H9 (cell line): ENCODE measurements at regions not wholly inside any gene's neighbourhood (a gene's known extent, or its start where the extent isn't known, plus 50 kb on each side); places are given as distances from the start of the nearest gene placed in this dataset.

Source experiments
- DNase-seq: peaks from one replicate; pipeline ENCODE4 v3.0.0-alpha.2; 2017
- H2AFZ ChIP-seq: one replicate; pipeline ENCODE4 v1.6.1; 2013; ENCODE audit warnings: mild to moderate bottlenecking, low read length, control low read depth, moderate library complexity
- H2AK5ac ChIP-seq: 2 replicates; pipeline ENCODE4 v1.6.1; 2013; ENCODE audit warnings: low read length, control low read depth, mixed read lengths; ENCODE audit not compliant: insufficient read length
- H2BK120ac ChIP-seq: one replicate; pipeline ENCODE4 v1.6.1; 2013; ENCODE audit warnings: low read depth, mild to moderate bottlenecking, low read length, control low read depth, inconsistent platforms; ENCODE audit not compliant: poor library complexity, severe bottlenecking
- H2BK12ac ChIP-seq: 2 replicates; pipeline ENCODE4 v1.6.1; 2013; ENCODE audit warnings: low read length, control low read depth, mixed read lengths, low read depth; ENCODE audit not compliant: insufficient read length
- H2BK15ac ChIP-seq: 2 replicates; pipeline ENCODE4 v1.6.1; 2013; ENCODE audit warnings: low read depth, low read length, control low read depth
- H2BK20ac ChIP-seq: one replicate; pipeline ENCODE4 v1.6.1; 2013; ENCODE audit warnings: low read depth, mild to moderate bottlenecking, low read length, control low read depth, inconsistent platforms; ENCODE audit not compliant: poor library complexity, severe bottlenecking
- H2BK5ac ChIP-seq: 2 replicates; pipeline ENCODE4 v1.6.1; 2013; ENCODE audit warnings: low read length, control low read depth, mixed read lengths; ENCODE audit not compliant: insufficient read length
- H3K14ac ChIP-seq: 2 replicates; pipeline ENCODE4 v1.6.1; 2013; ENCODE audit warnings: low read length, control low read depth; ENCODE audit not compliant: insufficient read depth
- H3K18ac ChIP-seq: 2 replicates; pipeline ENCODE4 v1.6.1; 2013; ENCODE audit warnings: low read depth, mild to moderate bottlenecking, mixed read lengths, low read length, control low read depth; ENCODE audit not compliant: insufficient read length
- H3K23ac ChIP-seq: 2 replicates; pipeline ENCODE4 v1.6.1; 2013; ENCODE audit warnings: low read length, control low read depth, mixed read lengths, low read depth; ENCODE audit not compliant: insufficient read length
- H3K23me2 ChIP-seq: 2 replicates; pipeline ENCODE4 v1.6.1; 2013; ENCODE audit warnings: low read depth, mild to moderate bottlenecking, mixed read lengths, low read length, control low read depth; ENCODE audit not compliant: insufficient read length, poor library complexity, severe bottlenecking
- H3K27ac ChIP-seq: 2 replicates; pipeline ENCODE4 v1.5.1; 2013; ENCODE audit warnings: low read length, control low read depth, mixed read lengths, low read depth; ENCODE audit not compliant: insufficient read length
- H3K27me3 ChIP-seq: 2 replicates; pipeline ENCODE4 v1.6.1; 2013; ENCODE audit warnings: low read length, control low read depth, inconsistent platforms; ENCODE audit not compliant: insufficient read depth
- H3K4ac ChIP-seq: 2 replicates; pipeline ENCODE4 v1.6.1; 2013; ENCODE audit warnings: low read depth, mild to moderate bottlenecking, control low read depth, inconsistent platforms, low read length, moderate library complexity
- H3K4me1 ChIP-seq: 2 replicates; pipeline ENCODE4 v1.6.1; 2013; ENCODE audit warnings: low read length, control low read depth, inconsistent platforms; ENCODE audit not compliant: insufficient read depth
- H3K4me2 ChIP-seq: 2 replicates; pipeline ENCODE4 v1.6.1; 2013; ENCODE audit warnings: low read length, control low read depth, mixed read lengths; ENCODE audit not compliant: insufficient read length, insufficient read depth
- H3K56ac ChIP-seq: 2 replicates; pipeline ENCODE4 v1.6.1; 2013; ENCODE audit warnings: low read depth, mild to moderate bottlenecking, mixed read lengths, low read length, control low read depth; ENCODE audit not compliant: insufficient read length
- H3K79me1 ChIP-seq: 2 replicates; pipeline ENCODE4 v1.6.1; 2013; ENCODE audit warnings: low read depth, mild to moderate bottlenecking, moderate library complexity, low read length, control low read depth, inconsistent platforms; ENCODE audit not compliant: insufficient read depth, poor library complexity, severe bottlenecking
- H3K79me2 ChIP-seq: 2 replicates; pipeline ENCODE4 v1.6.1; 2013; ENCODE audit warnings: low read length, control low read depth, inconsistent platforms; ENCODE audit not compliant: insufficient read depth
- H3K9ac ChIP-seq: 2 replicates; pipeline ENCODE4 v1.6.1; 2013; ENCODE audit warnings: low read length, control low read depth, mixed read lengths; ENCODE audit not compliant: insufficient read length; ENCODE audit errors: extremely low read depth
- H3K9me3 ChIP-seq: one replicate; pipeline ENCODE4 v1.6.1; 2013; ENCODE audit warnings: low read depth, low read length, inconsistent platforms; ENCODE audit not compliant: control insufficient read depth
- H3T11ph ChIP-seq: one replicate; pipeline ENCODE4 v1.6.1; 2013; ENCODE audit warnings: mild to moderate bottlenecking, low read length, control low read depth, inconsistent platforms
- H4K20me1 ChIP-seq: one replicate; pipeline ENCODE4 v1.6.1; 2013; ENCODE audit not compliant: control insufficient read depth, insufficient read length, insufficient read depth
- H4K5ac ChIP-seq: 2 replicates; pipeline ENCODE4 v1.6.1; 2013; ENCODE audit warnings: low read depth, mild to moderate bottlenecking, mixed read lengths, low read length, control low read depth; ENCODE audit not compliant: insufficient read length
- H4K8ac ChIP-seq: replicated peaks from 2 replicates; pipeline ENCODE4 v1.6.1; 2013; ENCODE audit warnings: low read length, control low read depth, mixed read lengths, low read depth; ENCODE audit not compliant: insufficient read length
- H4K91ac ChIP-seq: 2 replicates; pipeline ENCODE4 v1.6.1; 2013; ENCODE audit warnings: low read depth, mild to moderate bottlenecking, moderate library complexity, mixed read lengths, low read length, control low read depth; ENCODE audit not compliant: insufficient read length
- H3K27ac Mint-ChIP-seq, 3 experiments: 2 replicates in 2 of 3; 3 replicates in 1 of 3; pipeline ENCODE4 v1.8.0; 2020 to 2021; ENCODE audit warnings: mixed read lengths in 3 of 3, mild to moderate bottlenecking in 1 of 3, moderate library complexity in 1 of 3
- H3K27me3 Mint-ChIP-seq: 2 replicates; pipeline ENCODE4 v1.8.0; 2021; ENCODE audit warnings: low read depth, mild to moderate bottlenecking, moderate library complexity, mixed read lengths
- H3K36me3 Mint-ChIP-seq, 3 experiments: 2 replicates in 2 of 3; 3 replicates in 1 of 3; pipeline ENCODE4 v1.8.0; 2020 to 2021; ENCODE audit warnings: low read depth in 3 of 3, mixed read lengths in 3 of 3; ENCODE audit not compliant: insufficient read depth in 1 of 3
- H3K4me1 Mint-ChIP-seq, 2 experiments: 2 replicates each; pipeline ENCODE4 v1.8.0; 2020; ENCODE audit warnings: mixed read lengths in 2 of 2
- H3K4me3 Mint-ChIP-seq, 2 experiments: 2 replicates in 1 of 2; 3 replicates in 1 of 2; pipeline ENCODE4 v1.8.0; 2020 to 2021; ENCODE audit warnings: mild to moderate bottlenecking in 2 of 2, mixed read lengths in 2 of 2, moderate library complexity in 1 of 2
- H3K9me3 Mint-ChIP-seq, 2 experiments: 2 replicates in 1 of 2; 3 replicates in 1 of 2; pipeline ENCODE4 v1.8.0; 2020; ENCODE audit warnings: mild to moderate bottlenecking in 2 of 2, mixed read lengths in 2 of 2, moderate library complexity in 1 of 2
- WGBS: extraction: QIAGEN DNeasy Blood & Tissue Kit; methylation state at CpG from one replicate; pipeline ENCODE4 v1.1.7; 2013; ENCODE audit warnings: missing lambda C conversion rate, low lambda C conversion rate, mixed read lengths; ENCODE audit not compliant: insufficient read length; ENCODE audit errors: extremely low coverage; 5-methylcytosine and 5-hydroxymethylcytosine counted together
- TF ChIP-seq, protein P1 (sequence below): fragments of 200-600 bp; sonication (generic); conservative IDR thresholded peaks from 3 replicates; pipeline ENCODE4 v1.8.0; 2021; ENCODE audit warnings: antibody characterized with exemption, mild to moderate bottlenecking

DNA sequence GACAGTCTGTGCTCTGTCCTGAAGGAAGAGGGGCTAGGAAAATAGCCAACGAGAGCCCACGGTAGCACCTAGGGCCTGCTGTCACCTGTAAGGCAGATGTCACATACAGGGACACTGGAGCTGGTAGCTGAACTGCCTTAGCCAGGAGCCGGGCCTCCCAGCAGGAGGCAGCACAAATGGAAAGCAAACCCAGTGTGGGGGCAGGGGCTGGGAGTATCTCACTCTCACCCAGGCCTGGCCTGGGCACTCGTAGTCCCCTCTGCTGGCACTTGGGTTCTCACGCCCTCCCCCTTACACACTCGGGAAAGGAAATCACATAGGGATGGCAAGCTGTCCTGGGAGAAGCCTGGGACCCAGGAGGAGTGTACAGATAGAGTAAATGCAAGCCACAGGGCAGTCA is 173.1 kb upstream of the CHRNA7 start:
- no peaks in the 10 kb centered on the region for H3K27me3 Mint-ChIP-seq
- Histone ChIP-seq H3T11ph (no peak overlapping the region), H4K91ac (no peak overlapping the region), H2BK12ac (no peak overlapping the region), H2AFZ (no peak overlapping the region), H3K4me1 (no peaks in the 10 kb centered on the region; the same call in 1 of the 2 replicates), H3K14ac (no peak overlapping the region; the same call in 1 of the 2 replicates), H3K23me2 (no peaks in the 10 kb centered on the region), H4K20me1 (no peaks in the 10 kb centered on the region), H2BK5ac (no peak overlapping the region), H2AK5ac (no peak overlapping the region), H2BK20ac (no peak overlapping the region), H3K56ac (no peak overlapping the region), H3K27ac (no peak overlapping the region), H4K5ac (no peak overlapping the region), H3K9ac (no peak overlapping the region), H3K79me2 (no peaks in the 10 kb centered on the region), H3K18ac (no peak overlapping the region), H3K79me1 (peaks cover 2% of the 10 kb centered on the region), H3K23ac (no peak overlapping the region), H3K4me2 (no peak overlapping the region), H2BK120ac (no peak overlapping the region), H3K9me3 (no peaks in the 10 kb centered on the region), H2BK15ac (no peak overlapping the region; the same call in 1 of the 2 replicates), H4K8ac (no peak overlapping the region), H3K27me3 (no peaks in the 10 kb centered on the region), H3K4ac (no peak overlapping the region)
- no peak overlapping the region for H3K4me3 Mint-ChIP-seq
- H3K27ac Mint-ChIP-seq = no peak overlapping the region
- DNase-seq = peak; percentile 47
- H3K9me3 Mint-ChIP-seq = peaks cover under 1 to 3% of the 10 kb centered on the region in 2 experiments; a peak in 3 of 5 replicates
- H3K36me3 Mint-ChIP-seq = peaks cover 0 to 6% (median under 1%) of the 10 kb centered on the region in 3 experiments; a peak in 3 of 7 replicates
- WGBS = no CpG with 5 or more reads among the region's 6 CpGs
- H3K4me1 Mint-ChIP-seq = peaks cover 12 to 17% of the 10 kb centered on the region in 2 experiments
- TF ChIP-seq, protein P1, sequence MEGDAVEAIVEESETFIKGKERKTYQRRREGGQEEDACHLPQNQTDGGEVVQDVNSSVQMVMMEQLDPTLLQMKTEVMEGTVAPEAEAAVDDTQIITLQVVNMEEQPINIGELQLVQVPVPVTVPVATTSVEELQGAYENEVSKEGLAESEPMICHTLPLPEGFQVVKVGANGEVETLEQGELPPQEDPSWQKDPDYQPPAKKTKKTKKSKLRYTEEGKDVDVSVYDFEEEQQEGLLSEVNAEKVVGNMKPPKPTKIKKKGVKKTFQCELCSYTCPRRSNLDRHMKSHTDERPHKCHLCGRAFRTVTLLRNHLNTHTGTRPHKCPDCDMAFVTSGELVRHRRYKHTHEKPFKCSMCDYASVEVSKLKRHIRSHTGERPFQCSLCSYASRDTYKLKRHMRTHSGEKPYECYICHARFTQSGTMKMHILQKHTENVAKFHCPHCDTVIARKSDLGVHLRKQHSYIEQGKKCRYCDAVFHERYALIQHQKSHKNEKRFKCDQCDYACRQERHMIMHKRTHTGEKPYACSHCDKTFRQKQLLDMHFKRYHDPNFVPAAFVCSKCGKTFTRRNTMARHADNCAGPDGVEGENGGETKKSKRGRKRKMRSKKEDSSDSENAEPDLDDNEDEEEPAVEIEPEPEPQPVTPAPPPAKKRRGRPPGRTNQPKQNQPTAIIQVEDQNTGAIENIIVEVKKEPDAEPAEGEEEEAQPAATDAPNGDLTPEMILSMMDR = no peak; the same call in 2 of the 3 replicates
